ENCODE measurements at regions not wholly inside any gene's neighbourhood (a gene's known extent, or its start where the extent isn't known, plus 50 kb on each side); places are given as distances from the start of the nearest gene placed in this dataset.

- Mint-ChIP-seq H3K27me3 (ENCODE audit: low read depth) (no peaks in the 10 kb centered on the region), H3K9me3 (peaks cover 3% of the 10 kb centered on the region), H3K36me3 (ENCODE audit: low read depth) (no peaks in the 10 kb centered on the region), H3K4me3 (no peak overlapping the region), H3K4me1 (no peaks in the 10 kb centered on the region), H3K27ac (ENCODE audit: unreplicated experiment) (no peak overlapping the region)
- no peak for DNase-seq (ENCODE audit: low read depth, low spot score)
- TF ChIP-seq, protein P1, sequence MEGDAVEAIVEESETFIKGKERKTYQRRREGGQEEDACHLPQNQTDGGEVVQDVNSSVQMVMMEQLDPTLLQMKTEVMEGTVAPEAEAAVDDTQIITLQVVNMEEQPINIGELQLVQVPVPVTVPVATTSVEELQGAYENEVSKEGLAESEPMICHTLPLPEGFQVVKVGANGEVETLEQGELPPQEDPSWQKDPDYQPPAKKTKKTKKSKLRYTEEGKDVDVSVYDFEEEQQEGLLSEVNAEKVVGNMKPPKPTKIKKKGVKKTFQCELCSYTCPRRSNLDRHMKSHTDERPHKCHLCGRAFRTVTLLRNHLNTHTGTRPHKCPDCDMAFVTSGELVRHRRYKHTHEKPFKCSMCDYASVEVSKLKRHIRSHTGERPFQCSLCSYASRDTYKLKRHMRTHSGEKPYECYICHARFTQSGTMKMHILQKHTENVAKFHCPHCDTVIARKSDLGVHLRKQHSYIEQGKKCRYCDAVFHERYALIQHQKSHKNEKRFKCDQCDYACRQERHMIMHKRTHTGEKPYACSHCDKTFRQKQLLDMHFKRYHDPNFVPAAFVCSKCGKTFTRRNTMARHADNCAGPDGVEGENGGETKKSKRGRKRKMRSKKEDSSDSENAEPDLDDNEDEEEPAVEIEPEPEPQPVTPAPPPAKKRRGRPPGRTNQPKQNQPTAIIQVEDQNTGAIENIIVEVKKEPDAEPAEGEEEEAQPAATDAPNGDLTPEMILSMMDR (conservative IDR thresholded peaks at IDR 0.05): no peak
Observed at GRCh38 chr13:57340878-57341277, 173.9 kb downstream of the PRR20E start.

- H3K36me3 Mint-ChIP-seq (ENCODE audit: low read depth): no peaks in the 10 kb centered on the region
- H3K9me3 Mint-ChIP-seq: peaks cover 3% of the 10 kb centered on the region
- no peaks in the 10 kb centered on the region for H3K27me3 Mint-ChIP-seq (ENCODE audit: low read depth)
- TF ChIP-seq, protein P1 (conservative IDR thresholded peaks at IDR 0.05): no peak
- H3K4me1 Mint-ChIP-seq: no peaks in the 10 kb centered on the region
- H3K4me3 Mint-ChIP-seq: no peak overlapping the region
- no peak for DNase-seq (ENCODE audit: low read depth, low spot score)
- no peak overlapping the region for H3K27ac Mint-ChIP-seq (ENCODE audit: unreplicated experiment)
Observed at GRCh38 chr13:57345526-57345925, 178.5 kb downstream of the PRR20E start.

- Mint-ChIP-seq H3K27me3 (ENCODE audit: low read depth) (no peaks in the 10 kb centered on the region), H3K9me3 (peaks cover 3% of the 10 kb centered on the region), H3K27ac (ENCODE audit: unreplicated experiment) (no peak overlapping the region), H3K4me1 (no peaks in the 10 kb centered on the region), H3K4me3 (no peak overlapping the region), H3K36me3 (ENCODE audit: low read depth) (no peaks in the 10 kb centered on the region)
- DNase-seq (ENCODE audit: low read depth, low spot score): no peak
- TF ChIP-seq, protein P1 (conservative IDR thresholded peaks at IDR 0.05): no peak
Observed at GRCh38 chr13:57346786-57347185, 179.8 kb downstream of the PRR20E start.

GRCh38 chr13:57352114-57352513 lies 185.1 kb downstream of the PRR20E start:
- no peak overlapping the region for H3K27ac Mint-ChIP-seq (ENCODE audit: unreplicated experiment)
- no peak for DNase-seq (ENCODE audit: low read depth, low spot score)
- H3K27me3 Mint-ChIP-seq (ENCODE audit: low read depth): no peaks in the 10 kb centered on the region
- H3K36me3 Mint-ChIP-seq (ENCODE audit: low read depth): peaks cover 2% of the 10 kb centered on the region
- peaks cover 2% of the 10 kb centered on the region for H3K9me3 Mint-ChIP-seq
- no peak overlapping the region for H3K4me3 Mint-ChIP-seq
- H3K4me1 Mint-ChIP-seq: no peaks in the 10 kb centered on the region
- TF ChIP-seq, protein P1 (conservative IDR thresholded peaks at IDR 0.05): no peak

- Mint-ChIP-seq H3K36me3 (ENCODE audit: low read depth) (peaks cover 2% of the 10 kb centered on the region), H3K27me3 (ENCODE audit: low read depth) (no peaks in the 10 kb centered on the region), H3K27ac (ENCODE audit: unreplicated experiment) (no peak overlapping the region), H3K9me3 (peaks cover 2% of the 10 kb centered on the region), H3K4me3 (no peak overlapping the region), H3K4me1 (no peaks in the 10 kb centered on the region)
- no peak for DNase-seq (ENCODE audit: low read depth, low spot score)
- TF ChIP-seq, protein P1 (conservative IDR thresholded peaks at IDR 0.05): no peak
Observed at GRCh38 chr13:57353831-57354230, 186.8 kb downstream of the PRR20E start.

DNA sequence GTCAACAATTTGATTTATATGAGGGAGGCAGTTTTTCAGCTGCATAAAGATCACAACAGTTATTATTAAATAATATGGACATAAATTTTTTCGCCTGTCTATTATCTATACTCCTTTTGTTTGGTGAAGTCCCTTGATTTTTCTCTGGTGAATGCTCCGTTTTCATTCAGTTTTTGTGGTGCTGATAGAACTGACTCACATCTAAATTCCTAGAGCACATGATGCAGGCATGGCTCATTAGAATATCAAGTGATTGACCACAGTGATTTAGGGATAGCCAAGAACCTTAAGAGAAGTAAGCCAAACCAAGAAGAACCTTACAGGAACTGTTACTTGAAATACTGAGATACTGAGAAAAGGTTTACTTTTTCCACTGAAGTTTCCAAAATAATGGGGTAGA lies 208.9 kb downstream of the PRR20E start:
- TF ChIP-seq, protein P1 (conservative IDR thresholded peaks at IDR 0.05): no peak
- H3K27me3 Mint-ChIP-seq (ENCODE audit: low read depth): no peaks in the 10 kb centered on the region
- H3K9me3 Mint-ChIP-seq: no peaks in the 10 kb centered on the region
- no peaks in the 10 kb centered on the region for H3K4me1 Mint-ChIP-seq
- H3K4me3 Mint-ChIP-seq: no peak overlapping the region
- no peak overlapping the region for H3K27ac Mint-ChIP-seq (ENCODE audit: unreplicated experiment)
- H3K36me3 Mint-ChIP-seq (ENCODE audit: low read depth): no peaks in the 10 kb centered on the region
- DNase-seq (ENCODE audit: low read depth, low spot score): no peak
